ENCODE measurements at regions not wholly inside any gene's neighbourhood (a gene's known extent, or its start where the extent isn't known, plus 50 kb on each side); places are given as distances from the start of the nearest gene placed in this dataset.

DNA sequence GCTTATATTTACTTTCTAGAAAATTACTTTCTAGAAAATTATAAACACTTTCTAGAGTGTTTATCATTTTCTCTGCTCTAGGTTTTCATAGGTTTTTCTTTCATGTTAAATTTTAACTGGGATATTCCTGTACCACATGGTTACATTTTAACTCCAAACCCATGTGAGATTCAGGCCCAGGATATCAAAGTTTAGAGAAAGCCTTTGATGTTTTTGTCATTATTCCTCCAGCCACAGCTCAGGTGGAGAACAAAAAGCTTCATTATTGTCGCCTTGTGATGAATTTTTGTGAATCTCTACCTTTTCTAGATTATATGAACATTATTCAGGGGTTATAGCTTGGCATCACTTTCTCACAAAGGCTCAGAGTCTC lies 816.0 kb downstream of the SQOR start:
- Histone ChIP-seq H3K4me1 (ENCODE audit: control insufficient read depth in 1 of 2, insufficient read depth in 1 of 2, low read depth in 1 of 2, low read length in 1 of 2) (no peaks in the 10 kb centered on the region), H3K9me3 (no peaks in the 10 kb centered on the region), H3K36me3 (no peaks in the 10 kb centered on the region), H3K27me3 (no peaks in the 10 kb centered on the region), H3K27ac (no peak overlapping the region), H3K4me3 (ENCODE audit: low read depth in 1 of 2, low read length in 1 of 2) (no peak overlapping the region)
- TF ChIP-seq, protein P1, sequence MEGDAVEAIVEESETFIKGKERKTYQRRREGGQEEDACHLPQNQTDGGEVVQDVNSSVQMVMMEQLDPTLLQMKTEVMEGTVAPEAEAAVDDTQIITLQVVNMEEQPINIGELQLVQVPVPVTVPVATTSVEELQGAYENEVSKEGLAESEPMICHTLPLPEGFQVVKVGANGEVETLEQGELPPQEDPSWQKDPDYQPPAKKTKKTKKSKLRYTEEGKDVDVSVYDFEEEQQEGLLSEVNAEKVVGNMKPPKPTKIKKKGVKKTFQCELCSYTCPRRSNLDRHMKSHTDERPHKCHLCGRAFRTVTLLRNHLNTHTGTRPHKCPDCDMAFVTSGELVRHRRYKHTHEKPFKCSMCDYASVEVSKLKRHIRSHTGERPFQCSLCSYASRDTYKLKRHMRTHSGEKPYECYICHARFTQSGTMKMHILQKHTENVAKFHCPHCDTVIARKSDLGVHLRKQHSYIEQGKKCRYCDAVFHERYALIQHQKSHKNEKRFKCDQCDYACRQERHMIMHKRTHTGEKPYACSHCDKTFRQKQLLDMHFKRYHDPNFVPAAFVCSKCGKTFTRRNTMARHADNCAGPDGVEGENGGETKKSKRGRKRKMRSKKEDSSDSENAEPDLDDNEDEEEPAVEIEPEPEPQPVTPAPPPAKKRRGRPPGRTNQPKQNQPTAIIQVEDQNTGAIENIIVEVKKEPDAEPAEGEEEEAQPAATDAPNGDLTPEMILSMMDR (IDR thresholded peaks at IDR 0.05) = no peak

- Histone ChIP-seq H3K4me3 (ENCODE audit: low read depth in 1 of 2, low read length in 1 of 2) (no peak overlapping the region), H3K27ac (no peak overlapping the region), H3K36me3 (no peaks in the 10 kb centered on the region), H3K9me3 (no peaks in the 10 kb centered on the region), H3K4me1 (ENCODE audit: control insufficient read depth in 1 of 2, insufficient read depth in 1 of 2, low read depth in 1 of 2, low read length in 1 of 2) (no peaks in the 10 kb centered on the region), H3K27me3 (no peaks in the 10 kb centered on the region)
- TF ChIP-seq, protein P1 (IDR thresholded peaks at IDR 0.05) = no peak
These were observed 817.5 kb downstream of the SQOR start for GRCh38 chr15:46452297-46452820.

DNA sequence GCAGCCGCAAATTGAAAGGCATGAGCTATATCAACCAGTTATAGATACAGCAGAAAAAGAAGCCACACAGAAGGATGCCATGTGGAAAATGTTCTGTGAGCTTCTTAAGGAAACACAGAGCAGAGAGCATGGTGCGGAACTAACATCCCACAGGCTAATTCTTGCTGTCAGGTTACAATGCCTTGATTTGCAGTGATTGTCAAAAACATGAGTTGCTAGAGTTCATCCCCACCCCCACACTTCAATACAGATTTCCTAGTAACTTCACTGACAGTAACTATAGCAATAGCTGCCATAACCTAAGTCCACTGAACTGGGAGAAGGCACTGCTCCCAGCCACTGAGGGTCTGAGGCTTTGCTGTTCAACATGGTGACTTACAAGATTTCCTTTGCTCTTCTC lies 821.6 kb downstream of the SQOR start:
- no peaks in the 10 kb centered on the region for H3K4me1 ChIP-seq (ENCODE audit: control insufficient read depth in 1 of 2, insufficient read depth in 1 of 2, low read depth in 1 of 2, low read length in 1 of 2)
- no peak overlapping the region for H3K27ac ChIP-seq
- TF ChIP-seq, protein P1 (IDR thresholded peaks at IDR 0.05) = no peak
- H3K36me3 ChIP-seq = no peaks in the 10 kb centered on the region
- no peaks in the 10 kb centered on the region for H3K27me3 ChIP-seq
- no peak overlapping the region for H3K4me3 ChIP-seq (ENCODE audit: low read depth in 1 of 2, low read length in 1 of 2)
- H3K9me3 ChIP-seq = no peaks in the 10 kb centered on the region

DNA sequence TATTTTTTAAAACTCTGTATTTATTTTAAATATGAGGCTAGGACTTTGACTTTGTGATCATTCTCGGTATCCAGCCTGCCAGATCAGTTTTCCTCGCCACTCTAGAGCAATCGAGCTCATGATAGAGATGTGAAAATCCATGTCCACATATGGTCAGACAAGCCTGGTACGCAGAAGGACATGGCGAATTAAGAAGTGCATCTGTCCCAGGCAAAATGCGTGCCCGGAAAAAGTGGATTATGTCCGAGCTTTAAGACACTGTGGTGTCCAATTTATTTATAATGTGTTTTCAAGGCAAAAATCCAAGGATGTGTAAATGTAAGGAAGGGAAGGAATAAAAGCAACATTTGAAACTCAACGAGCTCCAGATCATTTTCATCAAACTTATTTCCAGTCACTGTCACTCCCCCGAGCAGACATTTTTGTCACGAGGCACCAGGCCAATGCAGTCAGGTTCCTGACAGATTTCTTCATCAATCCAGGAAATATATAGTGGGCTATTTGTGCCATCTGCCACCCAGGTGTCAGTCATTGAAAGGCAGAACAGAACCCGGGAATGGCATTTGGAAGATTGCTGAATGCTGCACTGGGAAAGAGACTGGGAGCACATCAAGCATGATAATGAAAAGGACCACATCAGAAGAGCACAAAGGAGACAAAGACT lies 825.7 kb downstream of the SQOR start:
- Histone ChIP-seq H3K4me1 (ENCODE audit: control insufficient read depth in 1 of 2, insufficient read depth in 1 of 2, low read depth in 1 of 2, low read length in 1 of 2) (no peaks in the 10 kb centered on the region), H3K36me3 (no peaks in the 10 kb centered on the region), H3K27ac (no peak overlapping the region), H3K27me3 (no peaks in the 10 kb centered on the region), H3K4me3 (ENCODE audit: low read depth in 1 of 2, low read length in 1 of 2) (no peak overlapping the region), H3K9me3 (no peaks in the 10 kb centered on the region)
- TF ChIP-seq, protein P1 (IDR thresholded peaks at IDR 0.05) = no peak

- TF ChIP-seq, protein P1 (IDR thresholded peaks at IDR 0.05) = no peak
- Histone ChIP-seq H3K4me3 (ENCODE audit: low read depth in 1 of 2, low read length in 1 of 2) (no peak overlapping the region), H3K27me3 (no peaks in the 10 kb centered on the region), H3K4me1 (ENCODE audit: control insufficient read depth in 1 of 2, insufficient read depth in 1 of 2, low read depth in 1 of 2, low read length in 1 of 2) (no peaks in the 10 kb centered on the region), H3K27ac (no peak overlapping the region), H3K36me3 (no peaks in the 10 kb centered on the region), H3K9me3 (no peaks in the 10 kb centered on the region)
These were observed 826.6 kb downstream of the SQOR start for GRCh38 chr15:46461416-46461815.

Measured in neutrophil (primary cell).